B cell (primary cell): ENCODE measurements at regions not wholly inside any gene's neighbourhood (a gene's known extent, or its start where the extent isn't known, plus 50 kb on each side); places are given as distances from the start of the nearest gene placed in this dataset.

Source experiments
- EZH2 ChIP-seq: IDR thresholded peaks from 2 replicates; pipeline ENCODE4 v1.6.1; 2012; ENCODE audit warnings: borderline replicate concordance, low read depth, mild to moderate bottlenecking, moderate library complexity, low read length; ENCODE audit not compliant: insufficient read depth, poor library complexity, severe bottlenecking
- TF ChIP-seq, protein P1 (sequence below): fragments of 200-600 bp; IDR thresholded peaks from one replicate; pipeline ENCODE4 v1.8.0; 2022; ENCODE audit warnings: antibody characterized with exemption, mild to moderate bottlenecking

DNA sequence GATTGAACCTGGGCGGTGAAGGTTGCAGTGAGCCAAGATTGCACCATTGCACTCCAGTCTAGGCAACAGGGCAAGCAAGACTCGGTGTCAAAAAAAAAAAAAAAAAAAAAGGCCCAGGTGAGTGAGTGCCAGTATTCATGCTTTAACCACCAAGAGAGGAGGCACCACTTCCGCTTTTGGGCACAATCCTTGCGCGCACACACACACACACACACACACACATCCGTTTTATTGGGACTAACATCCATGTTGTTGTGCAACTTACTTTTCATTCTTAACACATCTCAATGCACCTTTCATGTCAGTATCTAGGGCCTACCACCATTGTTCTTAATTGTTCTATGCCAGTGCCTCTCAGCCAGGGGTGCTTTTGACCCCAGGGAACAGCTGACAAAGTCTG lies 263.0 kb downstream of the CDC5L start:
- TF ChIP-seq, protein P1, sequence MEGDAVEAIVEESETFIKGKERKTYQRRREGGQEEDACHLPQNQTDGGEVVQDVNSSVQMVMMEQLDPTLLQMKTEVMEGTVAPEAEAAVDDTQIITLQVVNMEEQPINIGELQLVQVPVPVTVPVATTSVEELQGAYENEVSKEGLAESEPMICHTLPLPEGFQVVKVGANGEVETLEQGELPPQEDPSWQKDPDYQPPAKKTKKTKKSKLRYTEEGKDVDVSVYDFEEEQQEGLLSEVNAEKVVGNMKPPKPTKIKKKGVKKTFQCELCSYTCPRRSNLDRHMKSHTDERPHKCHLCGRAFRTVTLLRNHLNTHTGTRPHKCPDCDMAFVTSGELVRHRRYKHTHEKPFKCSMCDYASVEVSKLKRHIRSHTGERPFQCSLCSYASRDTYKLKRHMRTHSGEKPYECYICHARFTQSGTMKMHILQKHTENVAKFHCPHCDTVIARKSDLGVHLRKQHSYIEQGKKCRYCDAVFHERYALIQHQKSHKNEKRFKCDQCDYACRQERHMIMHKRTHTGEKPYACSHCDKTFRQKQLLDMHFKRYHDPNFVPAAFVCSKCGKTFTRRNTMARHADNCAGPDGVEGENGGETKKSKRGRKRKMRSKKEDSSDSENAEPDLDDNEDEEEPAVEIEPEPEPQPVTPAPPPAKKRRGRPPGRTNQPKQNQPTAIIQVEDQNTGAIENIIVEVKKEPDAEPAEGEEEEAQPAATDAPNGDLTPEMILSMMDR: no peak
- no peak for TF ChIP-seq EZH2
